ENCODE measurements at regions not wholly inside any gene's neighbourhood (a gene's known extent, or its start where the extent isn't known, plus 50 kb on each side); places are given as distances from the start of the nearest gene placed in this dataset. TPM values are rescaled to one million over a fixed set of nuclear protein-coding genes. Genes with fewer than 3 reads are reported as not detected.
"Not testable (repeated sequence)": the region's sequence is repeated elsewhere in the genome, so short reads cannot be mapped to it uniquely, and the experiment has no call there.

DNA sequence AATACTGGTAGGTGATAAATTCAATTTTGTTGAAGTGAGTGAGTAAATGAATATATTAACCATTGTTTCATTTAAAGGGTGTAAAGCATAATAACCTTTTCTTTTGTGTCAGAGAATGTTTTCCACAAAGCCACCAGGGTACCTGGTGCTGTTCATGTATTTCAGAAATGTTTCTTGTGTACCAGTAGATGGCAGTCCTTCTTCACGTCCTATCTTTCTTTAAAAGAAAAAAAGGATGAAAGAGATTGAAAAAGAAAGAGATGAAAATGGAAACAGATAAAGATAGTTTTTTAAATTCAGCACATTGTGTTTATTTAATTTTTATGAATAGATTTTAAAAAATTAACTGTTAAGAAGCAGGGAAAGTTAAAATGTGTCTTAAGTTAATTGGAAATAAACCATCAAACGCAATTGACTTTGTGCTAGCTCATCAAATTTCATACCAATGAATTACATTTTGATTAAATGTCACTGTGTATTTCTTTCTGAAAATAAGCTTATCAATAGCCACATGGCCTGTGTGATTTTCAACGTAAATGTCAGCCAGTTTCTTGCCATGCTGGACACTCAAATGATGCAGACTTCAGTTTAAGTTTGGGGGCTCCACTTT lies 65.5 kb upstream of the CHORDC1 start:
- H3K27me3 ChIP-seq (ENCODE audit: control insufficient read depth in 3 of 3, insufficient read depth in 3 of 3, low read length in 3 of 3) = no peaks in the 10 kb centered on the region
- H3K9ac ChIP-seq (ENCODE audit: low read depth in 1 of 3, low read length in 3 of 3) = no peak overlapping the region
- no peaks in the 10 kb centered on the region for H3K9me3 ChIP-seq (ENCODE audit: control insufficient read depth in 3 of 3, low read length in 3 of 3)
- no peaks in the 10 kb centered on the region for H3K36me3 ChIP-seq (ENCODE audit: control insufficient read depth in 3 of 3, insufficient read depth in 3 of 3, low read length in 3 of 3)
- no peaks in the 10 kb centered on the region for H3K4me1 ChIP-seq (ENCODE audit: control insufficient read depth in 3 of 3, insufficient read depth in 3 of 3, low read length in 3 of 3)
- no peak overlapping the region for H3K4me3 ChIP-seq (ENCODE audit: low read length in 3 of 3)
- no peak overlapping the region for H3K27ac ChIP-seq (ENCODE audit: low read depth, low read length)

DNA sequence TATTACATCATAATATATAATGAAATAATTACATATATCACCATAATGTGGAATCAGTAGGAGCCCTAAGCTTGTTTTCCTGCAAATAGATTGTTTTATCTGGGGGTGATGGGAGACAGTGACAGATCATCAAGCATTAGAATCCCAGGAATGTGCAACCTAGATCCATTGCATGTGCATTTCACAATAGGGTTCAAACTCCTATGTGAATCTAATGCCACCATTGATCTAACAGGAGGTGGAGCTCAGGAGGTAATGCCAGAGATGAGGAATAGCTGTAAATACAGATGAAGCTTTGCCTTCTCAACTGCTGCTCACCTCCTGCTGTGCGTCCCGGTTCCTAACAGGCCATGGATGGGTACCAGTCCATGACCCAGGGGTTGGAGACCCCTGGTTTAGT lies 63.8 kb upstream of the CHORDC1 start:
- Histone ChIP-seq H3K9me3 (ENCODE audit: control insufficient read depth in 3 of 3, low read length in 3 of 3) (no peaks in the 10 kb centered on the region), H3K9ac (ENCODE audit: low read depth in 1 of 3, low read length in 3 of 3) (no peak overlapping the region), H3K27ac (ENCODE audit: low read depth, low read length) (no peak overlapping the region), H3K27me3 (ENCODE audit: control insufficient read depth in 3 of 3, insufficient read depth in 3 of 3, low read length in 3 of 3) (no peaks in the 10 kb centered on the region), H3K36me3 (ENCODE audit: control insufficient read depth in 3 of 3, insufficient read depth in 3 of 3, low read length in 3 of 3) (no peaks in the 10 kb centered on the region), H3K4me3 (ENCODE audit: low read length in 3 of 3) (no peak overlapping the region), H3K4me1 (ENCODE audit: control insufficient read depth in 3 of 3, insufficient read depth in 3 of 3, low read length in 3 of 3) (no peaks in the 10 kb centered on the region)

DNA sequence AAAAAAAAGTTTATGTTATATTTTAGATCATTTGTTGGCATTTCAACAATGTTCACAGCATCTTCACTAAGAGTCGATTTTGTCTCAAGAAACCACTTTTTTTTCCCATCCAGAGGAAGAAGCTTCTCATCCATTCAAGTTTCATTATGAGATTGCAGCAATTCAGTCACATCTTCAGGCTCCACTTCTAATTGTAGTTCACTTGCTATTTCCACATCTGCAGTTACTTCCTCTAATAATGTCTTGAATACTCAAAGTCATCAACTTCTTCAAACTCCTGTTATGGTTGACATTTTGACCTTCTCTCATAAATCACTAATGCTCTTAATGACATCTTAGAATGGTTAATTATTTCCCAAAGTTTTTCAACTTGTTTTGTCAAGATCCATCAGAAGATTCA lies 61.3 kb upstream of the CHORDC1 start:
- no peak overlapping the region for H3K9ac ChIP-seq (ENCODE audit: low read depth in 1 of 3, low read length in 3 of 3)
- no peak overlapping the region for H3K4me3 ChIP-seq (ENCODE audit: low read length in 3 of 3)
- no peaks in the 10 kb centered on the region for H3K27me3 ChIP-seq (ENCODE audit: control insufficient read depth in 3 of 3, insufficient read depth in 3 of 3, low read length in 3 of 3)
- no peaks in the 10 kb centered on the region for H3K4me1 ChIP-seq (ENCODE audit: control insufficient read depth in 3 of 3, insufficient read depth in 3 of 3, low read length in 3 of 3)
- H3K27ac ChIP-seq (ENCODE audit: low read depth, low read length) = no peak overlapping the region
- no peaks in the 10 kb centered on the region for H3K9me3 ChIP-seq (ENCODE audit: control insufficient read depth in 3 of 3, low read length in 3 of 3)
- no peaks in the 10 kb centered on the region for H3K36me3 ChIP-seq (ENCODE audit: control insufficient read depth in 3 of 3, insufficient read depth in 3 of 3, low read length in 3 of 3)

DNA sequence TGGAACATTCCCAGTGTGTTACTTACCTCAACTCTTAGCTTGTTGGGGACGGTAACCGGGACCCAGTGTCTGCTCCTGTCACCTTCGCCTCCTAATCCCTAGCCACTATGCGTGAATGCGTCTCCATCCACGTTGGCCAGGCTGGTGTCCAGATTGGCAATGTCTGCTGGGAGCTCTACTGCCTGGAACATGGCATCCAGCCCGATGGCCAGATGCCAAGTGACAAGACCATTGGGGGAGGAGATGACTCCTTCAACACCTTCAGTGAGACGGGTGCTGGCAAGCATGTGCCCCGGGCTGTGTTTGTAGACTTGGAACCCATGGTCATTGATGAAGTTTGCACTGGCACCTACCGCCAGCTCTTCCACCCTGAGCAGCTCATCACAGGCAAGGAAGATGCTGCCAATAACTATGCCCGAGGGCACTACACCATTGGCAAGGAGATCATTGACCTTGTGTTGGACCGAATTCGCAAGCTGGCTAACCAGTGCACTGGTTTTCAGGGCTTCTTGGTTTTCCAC lies 59.8 kb upstream of the CHORDC1 start:
- H3K36me3 ChIP-seq (ENCODE audit: control insufficient read depth in 3 of 3, insufficient read depth in 3 of 3, low read length in 3 of 3); H3K9ac ChIP-seq (ENCODE audit: low read depth in 1 of 3, low read length in 3 of 3); H3K27ac ChIP-seq (ENCODE audit: low read depth, low read length); H3K4me1 ChIP-seq (ENCODE audit: control insufficient read depth in 3 of 3, insufficient read depth in 3 of 3, low read length in 3 of 3); H3K9me3 ChIP-seq (ENCODE audit: control insufficient read depth in 3 of 3, low read length in 3 of 3); H3K27me3 ChIP-seq (ENCODE audit: control insufficient read depth in 3 of 3, insufficient read depth in 3 of 3, low read length in 3 of 3); H3K4me3 ChIP-seq (ENCODE audit: low read length in 3 of 3): not testable (repeated sequence)

DNA sequence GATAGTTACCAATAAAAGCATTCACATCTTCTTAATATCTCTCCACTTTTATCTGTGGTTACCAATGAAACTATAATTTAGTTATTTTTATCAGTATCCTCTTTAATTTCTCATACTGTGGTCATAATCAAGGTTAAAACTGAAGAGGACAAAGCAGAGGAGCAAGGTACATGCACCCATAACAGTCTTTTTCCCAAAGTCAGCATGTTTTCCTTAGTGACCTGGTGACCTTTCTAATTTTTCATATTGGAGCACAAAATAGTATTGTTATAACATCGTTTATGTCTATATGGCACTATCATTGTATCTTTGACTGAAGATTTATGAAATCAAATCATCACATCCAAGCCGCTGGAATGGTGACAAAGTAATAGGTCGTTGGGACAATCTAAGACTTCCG lies 51.5 kb upstream of the CHORDC1 start:
- H3K27me3 ChIP-seq (ENCODE audit: control insufficient read depth in 3 of 3, insufficient read depth in 3 of 3, low read length in 3 of 3) = peaks cover 0 to 3% (median 0%) of the 10 kb centered on the region in 3 donors
- no peak overlapping the region for H3K27ac ChIP-seq (ENCODE audit: low read depth, low read length)
- no peaks in the 10 kb centered on the region for H3K9me3 ChIP-seq (ENCODE audit: control insufficient read depth in 3 of 3, low read length in 3 of 3)
- no peaks in the 10 kb centered on the region for H3K4me1 ChIP-seq (ENCODE audit: control insufficient read depth in 3 of 3, insufficient read depth in 3 of 3, low read length in 3 of 3)
- no peaks in the 10 kb centered on the region for H3K36me3 ChIP-seq (ENCODE audit: control insufficient read depth in 3 of 3, insufficient read depth in 3 of 3, low read length in 3 of 3)
- no peak overlapping the region for H3K4me3 ChIP-seq (ENCODE audit: low read length in 3 of 3)
- H3K9ac ChIP-seq (ENCODE audit: low read depth in 1 of 3, low read length in 3 of 3) = no peak overlapping the region

Small RNAs in the stretch of these regions (small RNA-seq; reads per million reads assigned to genes)
- not detected for gene AP001002.3
- gene MIR1261 = not detected
- gene MIR4490 = 0.19 reads per million

All from skeletal muscle tissue (tissue), 4 donors.